ENCODE measurements at regions not wholly inside any gene's neighbourhood (a gene's known extent, or its start where the extent isn't known, plus 50 kb on each side); places are given as distances from the start of the nearest gene placed in this dataset.

GRCh38 chr2:11045294-11045693 lies 110.0 kb upstream of the SLC66A3 start:
- DNase-seq (ENCODE audit: low spot score): no peak

GRCh38 chr2:11048335-11049008 lies 106.8 kb upstream of the SLC66A3 start:
- DNase-seq (ENCODE audit: low spot score): no peak

- DNase-seq (ENCODE audit: low spot score): peak; percentile 30
Observed at GRCh38 chr2:11050565-11050964, 104.7 kb upstream of the SLC66A3 start.

- DNase-seq (ENCODE audit: low spot score): no peak
Observed at GRCh38 chr2:11051280-11051679, 104.0 kb upstream of the SLC66A3 start.

GRCh38 chr2:11053546-11053945 lies 101.7 kb upstream of the SLC66A3 start:
- no peak for DNase-seq (ENCODE audit: low spot score)

GRCh38 chr2:11054783-11055678 lies 100.2 kb upstream of the SLC66A3 start:
- DNase-seq (ENCODE audit: low spot score): no peak

- DNase-seq (ENCODE audit: low spot score): no peak
Observed at GRCh38 chr2:11055679-11056215, 99.5 kb upstream of the SLC66A3 start.

- no peak for DNase-seq (ENCODE audit: low spot score)
Observed at GRCh38 chr2:11056614-11057013, 98.7 kb upstream of the SLC66A3 start.

GRCh38 chr2:11057031-11057430 lies 98.2 kb upstream of the SLC66A3 start:
- DNase-seq (ENCODE audit: low spot score): no peak

GRCh38 chr2:11058129-11058528 lies 97.1 kb upstream of the SLC66A3 start:
- no peak for DNase-seq (ENCODE audit: low spot score)

- DNase-seq (ENCODE audit: low spot score): no peak
Observed at GRCh38 chr2:11060376-11061169, 94.7 kb upstream of the SLC66A3 start.

- DNase-seq (ENCODE audit: low spot score): no peak
Observed at GRCh38 chr2:11065833-11066485, 89.3 kb upstream of the SLC66A3 start.

- no peak for DNase-seq (ENCODE audit: low spot score)
Observed at GRCh38 chr2:11067221-11068078, 87.8 kb upstream of the SLC66A3 start.

- no peak for DNase-seq (ENCODE audit: low spot score)
Observed at GRCh38 chr2:11068079-11068741, 87.1 kb upstream of the SLC66A3 start.

GRCh38 chr2:11068856-11069526 lies 86.3 kb upstream of the SLC66A3 start:
- no peak for DNase-seq (ENCODE audit: low spot score)

- DNase-seq (ENCODE audit: low spot score): no peak
Observed at GRCh38 chr2:11069566-11070185, 85.6 kb upstream of the SLC66A3 start.

GRCh38 chr2:11071211-11071610 lies 84.1 kb upstream of the SLC66A3 start:
- DNase-seq (ENCODE audit: low spot score): no peak

- no peak for DNase-seq (ENCODE audit: low spot score)
Observed at GRCh38 chr2:11071939-11072338, 83.3 kb upstream of the SLC66A3 start.

GRCh38 chr2:11072550-11072949 lies 82.7 kb upstream of the SLC66A3 start:
- DNase-seq (ENCODE audit: low spot score): peak; percentile 38

Measured in kidney capillary endothelial cell (primary cell).